ENCODE measurements at regions not wholly inside any gene's neighbourhood (a gene's known extent, or its start where the extent isn't known, plus 50 kb on each side); places are given as distances from the start of the nearest gene placed in this dataset.

GRCh38 chr2:19559596-19560240 lies 201.3 kb upstream of the OSR1 start:
- DNase-seq (no peak), ATAC-seq (no peak)
- Histone ChIP-seq H3K27ac (no peak overlapping the region), H3K36me3 (no peaks in the 10 kb centered on the region), H3K27me3 (no peaks in the 10 kb centered on the region), H3K9me3 (no peaks in the 10 kb centered on the region), H3K4me1 (no peaks in the 10 kb centered on the region), H3K4me3 (no peak overlapping the region)
- WGBS, 2 donors = 55 to 56% methylated on average over 9 of the region's 9 CpGs
- TF ChIP-seq CTCF (IDR thresholded peaks at IDR 0.05) = no peak
- intact Hi-C loops (cut with DNase I) = no loop called here

DNA sequence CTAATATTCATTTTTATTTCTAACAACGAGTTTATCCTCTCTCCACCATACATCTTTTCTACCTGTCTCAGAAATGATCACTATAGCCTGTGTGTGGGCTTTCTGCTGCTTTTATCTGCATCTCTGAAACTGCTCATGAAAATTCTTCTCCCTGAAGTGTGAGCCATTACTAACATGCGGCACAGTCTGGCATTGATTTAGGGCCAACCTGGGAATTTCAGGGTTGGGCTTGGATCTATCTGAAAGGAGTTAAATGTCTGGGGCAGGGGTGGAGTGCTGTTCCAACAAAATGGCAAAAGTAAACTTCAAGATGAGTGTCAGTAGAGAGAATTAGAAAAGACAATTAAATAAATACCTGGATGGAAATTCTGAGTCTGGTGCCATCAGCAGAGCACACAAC lies 198.2 kb upstream of the OSR1 start:
- 92 to 96% methylated on average over 2 of the region's 2 CpGs for WGBS, 2 donors
- intact Hi-C loops (cut with DNase I) = no loop called here
- H3K36me3 ChIP-seq = no peaks in the 10 kb centered on the region
- no peak overlapping the region for H3K4me3 ChIP-seq
- no peaks in the 10 kb centered on the region for H3K9me3 ChIP-seq
- no peak for ATAC-seq
- H3K27me3 ChIP-seq = no peaks in the 10 kb centered on the region
- DNase-seq = no peak
- H3K27ac ChIP-seq = no peak overlapping the region
- TF ChIP-seq CTCF (IDR thresholded peaks at IDR 0.05) = no peak
- H3K4me1 ChIP-seq = no peaks in the 10 kb centered on the region

DNA sequence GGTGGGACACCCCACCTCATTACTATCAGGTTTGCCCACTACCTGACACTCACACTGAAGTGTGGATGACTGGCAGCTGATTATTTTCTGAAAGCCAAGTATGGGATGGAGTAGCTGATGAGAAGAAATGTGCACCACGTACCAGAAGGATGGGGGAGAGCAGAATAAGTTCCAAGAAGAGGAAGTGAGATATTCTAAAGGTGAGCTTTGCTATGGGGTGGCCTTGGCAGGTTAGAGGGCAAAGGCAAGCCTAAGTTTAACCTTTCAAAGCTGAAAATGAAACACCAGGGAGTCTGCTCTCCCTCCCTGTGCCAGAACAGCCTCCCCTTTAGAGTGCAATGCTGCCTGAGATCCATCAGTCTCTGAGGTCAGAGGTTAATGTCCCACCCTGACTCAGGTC lies 196.1 kb upstream of the OSR1 start:
- 76 to 90% methylated on average over 1 of the region's 1 CpG for WGBS, 2 donors
- intact Hi-C loops (cut with DNase I) = no loop called here
- H3K9me3 ChIP-seq = no peaks in the 10 kb centered on the region
- H3K27me3 ChIP-seq = no peaks in the 10 kb centered on the region
- TF ChIP-seq CTCF (IDR thresholded peaks at IDR 0.05) = no peak
- DNase-seq (no peak), ATAC-seq (no peak)
- no peaks in the 10 kb centered on the region for H3K4me1 ChIP-seq
- no peak overlapping the region for H3K4me3 ChIP-seq
- H3K27ac ChIP-seq = no peak overlapping the region
- no peaks in the 10 kb centered on the region for H3K36me3 ChIP-seq

GRCh38 chr2:19552270-19552669 lies 193.8 kb upstream of the OSR1 start:
- no peaks in the 10 kb centered on the region for H3K9me3 ChIP-seq
- ATAC-seq (no peak), DNase-seq (no peak)
- 69 to 76% methylated on average over 1 of the region's 1 CpG for WGBS, 2 donors
- no peak for TF ChIP-seq CTCF (IDR thresholded peaks at IDR 0.05)
- no peaks in the 10 kb centered on the region for H3K4me1 ChIP-seq
- intact Hi-C loops (cut with DNase I) = no loop called here
- no peak overlapping the region for H3K27ac ChIP-seq
- no peak overlapping the region for H3K4me3 ChIP-seq
- H3K36me3 ChIP-seq = no peaks in the 10 kb centered on the region
- H3K27me3 ChIP-seq = no peaks in the 10 kb centered on the region
